IMR-90 (cell line): ENCODE measurements at regions not wholly inside any gene's neighbourhood (a gene's known extent, or its start where the extent isn't known, plus 50 kb on each side); places are given as distances from the start of the nearest gene placed in this dataset.

Experiments used
- POLR2A ChIP-seq: IDR thresholded peaks from 2 replicates; pipeline ENCODE4 v1.6.1; 2012; ENCODE audit warnings: mild to moderate bottlenecking, low read depth, low read length
- TF ChIP-seq, protein P1 (sequence below): fragments of 150-350 bp; IDR thresholded peaks from 2 replicates; pipeline ENCODE4 v1.6.1; 2016; ENCODE audit warnings: low read depth, mild to moderate bottlenecking, low read length, moderate library complexity, borderline replicate concordance

DNA sequence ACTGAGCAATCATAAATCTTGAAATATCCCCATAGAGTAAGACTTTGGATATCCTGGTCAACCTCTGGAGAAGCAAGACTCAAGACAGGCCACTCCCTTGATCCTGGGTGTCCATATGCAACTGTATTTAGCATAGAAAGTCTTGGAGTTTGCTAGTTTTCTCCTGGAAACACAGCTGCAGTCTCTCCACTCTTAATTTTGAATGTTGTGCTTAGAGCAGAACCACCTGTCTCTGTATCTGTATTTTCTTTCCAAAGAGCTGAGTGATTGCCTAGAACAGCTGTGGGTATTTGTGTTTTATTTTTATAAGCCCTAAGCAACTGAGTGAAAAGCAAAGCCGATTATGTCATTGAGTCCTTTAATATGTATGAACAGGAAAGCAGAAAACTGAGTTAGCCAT is 64.1 kb upstream of the ADAM23 start:
- no peak for TF ChIP-seq POLR2A
- TF ChIP-seq, protein P1, sequence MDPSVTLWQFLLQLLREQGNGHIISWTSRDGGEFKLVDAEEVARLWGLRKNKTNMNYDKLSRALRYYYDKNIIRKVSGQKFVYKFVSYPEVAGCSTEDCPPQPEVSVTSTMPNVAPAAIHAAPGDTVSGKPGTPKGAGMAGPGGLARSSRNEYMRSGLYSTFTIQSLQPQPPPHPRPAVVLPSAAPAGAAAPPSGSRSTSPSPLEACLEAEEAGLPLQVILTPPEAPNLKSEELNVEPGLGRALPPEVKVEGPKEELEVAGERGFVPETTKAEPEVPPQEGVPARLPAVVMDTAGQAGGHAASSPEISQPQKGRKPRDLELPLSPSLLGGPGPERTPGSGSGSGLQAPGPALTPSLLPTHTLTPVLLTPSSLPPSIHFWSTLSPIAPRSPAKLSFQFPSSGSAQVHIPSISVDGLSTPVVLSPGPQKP: no peak
